ENCODE measurements at regions not wholly inside any gene's neighbourhood (a gene's known extent, or its start where the extent isn't known, plus 50 kb on each side); places are given as distances from the start of the nearest gene placed in this dataset.

GRCh38 chr5:15267966-15268365 lies 232.0 kb upstream of the FBXL7 start:
- no peak for TF ChIP-seq CTCF (IDR thresholded peaks at IDR 0.05)
- DNase-seq (ENCODE audit: low spot score), result no peak
- Histone ChIP-seq H3K4me3 (no peak overlapping the region), H3K27ac (peak overlapping the region; percentile 37 to 45)

- no peak for TF ChIP-seq CTCF (IDR thresholded peaks at IDR 0.05)
- H3K27ac ChIP-seq, result peak overlapping the region in 1 of 2 donors; percentile 24
- no peak overlapping the region for H3K4me3 ChIP-seq
Observed at GRCh38 chr5:15266841-15267240, 233.1 kb upstream of the FBXL7 start.

GRCh38 chr5:15266229-15266628 lies 233.8 kb upstream of the FBXL7 start:
- DNase-seq (ENCODE audit: low spot score), result no peak
- no peak overlapping the region for H3K4me3 ChIP-seq
- no peak overlapping the region for H3K27ac ChIP-seq
- no peak for TF ChIP-seq CTCF (IDR thresholded peaks at IDR 0.05)

More at GRCh38 chr5:15266841-15267240, 233.1 kb upstream of the FBXL7 start:
- DNase-seq (ENCODE audit: low spot score), result no peak

- no peak overlapping the region for H3K27ac ChIP-seq
- no peak for TF ChIP-seq CTCF (IDR thresholded peaks at IDR 0.05)
- H3K4me3 ChIP-seq, result no peak overlapping the region
- DNase-seq (ENCODE audit: low spot score), result no peak
Observed at GRCh38 chr5:15263942-15264341, 236.0 kb upstream of the FBXL7 start.

DNA sequence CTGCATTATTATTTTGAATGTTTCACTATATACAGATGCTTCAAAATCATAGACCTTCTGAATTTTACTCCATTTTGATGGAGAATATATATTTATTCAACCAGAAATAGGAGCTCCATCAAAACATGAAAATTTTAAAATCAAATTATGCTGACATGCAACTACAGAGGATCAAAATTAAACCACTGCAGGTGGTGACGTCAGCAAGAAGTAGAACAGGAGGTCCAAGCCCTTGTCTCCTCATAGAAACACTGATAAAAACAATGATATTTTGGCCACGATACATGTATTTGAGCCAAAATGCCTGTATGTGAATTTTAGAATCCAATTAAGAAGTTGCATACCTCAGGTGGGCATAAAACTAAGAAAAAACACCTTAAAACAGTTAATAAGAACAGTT lies 236.6 kb upstream of the FBXL7 start:
- no peak for DNase-seq (ENCODE audit: low spot score)
- no peak for TF ChIP-seq CTCF (IDR thresholded peaks at IDR 0.05)

DNA sequence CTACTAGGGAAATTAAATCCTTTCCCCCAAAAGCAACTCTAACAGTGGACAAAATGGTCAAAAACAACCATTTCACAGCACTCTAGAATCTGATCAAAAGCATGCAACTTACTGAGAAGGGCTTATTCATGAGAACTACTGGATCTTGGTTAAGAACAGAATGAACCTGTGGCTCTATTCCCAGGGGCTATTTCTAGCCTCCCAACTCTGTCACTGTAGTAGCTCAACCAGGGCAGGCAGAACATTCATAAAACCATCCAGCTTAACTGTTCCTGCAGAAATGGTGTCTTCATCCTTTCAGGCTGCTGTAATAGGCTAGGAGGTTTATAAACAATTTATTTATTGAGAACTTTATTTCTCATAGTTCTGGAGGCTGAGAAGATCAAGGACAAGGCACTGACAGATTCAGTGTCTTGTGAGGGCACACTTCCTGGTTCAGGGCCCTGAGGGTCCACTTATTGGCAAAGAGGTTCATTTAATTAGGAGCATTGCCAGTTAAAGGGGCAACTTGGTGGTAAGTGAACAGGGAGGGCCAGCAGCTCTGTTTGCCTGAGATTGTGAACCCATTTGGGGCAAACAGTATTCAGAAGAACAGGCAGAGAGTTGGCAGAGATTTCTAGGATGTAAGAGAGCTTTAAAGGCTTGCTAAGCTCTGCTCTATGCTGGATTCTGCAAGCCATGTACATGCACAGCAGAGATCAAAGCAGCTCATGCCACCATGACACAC lies 238.5 kb upstream of the FBXL7 start:
- TF ChIP-seq CTCF (IDR thresholded peaks at IDR 0.05), result no peak
- Histone ChIP-seq H3K27ac (peak overlapping the region; percentile 24 to 68), H3K4me3 (peak overlapping the region; percentile 44)
- no peak for DNase-seq (ENCODE audit: low spot score)

More for the DNA sequence above, 236.6 kb upstream of the FBXL7 start:
- Histone ChIP-seq H3K4me3 (no peak overlapping the region), H3K27ac (no peak overlapping the region)

Data from coronary artery (tissue), 2 donors.